ENCODE measurements at regions not wholly inside any gene's neighbourhood (a gene's known extent, or its start where the extent isn't known, plus 50 kb on each side); places are given as distances from the start of the nearest gene placed in this dataset.
"Not testable (repeated sequence)": the region's sequence is repeated elsewhere in the genome, so short reads cannot be mapped to it uniquely, and the experiment has no call there.

- not testable (repeated sequence) for H3K36me3 ChIP-seq (ENCODE audit: control insufficient read depth, insufficient read depth, low read length); DNase-seq
- WGBS (ENCODE audit: extremely low coverage, insufficient coverage, low lambda C conversion rate) = no CpG with 5 or more reads among the region's 5 CpGs
These were observed 2754.2 kb downstream of the RPIA start for GRCh38 chr2:91445705-91446104.

GRCh38 chr2:91446489-91446888, 2755.0 kb downstream of the RPIA start:
- H3K79me2 ChIP-seq (ENCODE audit: control insufficient read depth, insufficient read depth, low read length); H4K8ac ChIP-seq (ENCODE audit: low read depth, low read length); H3K18ac ChIP-seq (ENCODE audit: low read length); H3K4me1 ChIP-seq (ENCODE audit: control insufficient read depth, low read depth, low read length); H3K27ac ChIP-seq (ENCODE audit: low read depth, low read length); DNase-seq; H2AK5ac ChIP-seq (ENCODE audit: low read length); H3K4ac ChIP-seq (ENCODE audit: low read depth, low read length); H2BK5ac ChIP-seq (ENCODE audit: low read length); H3K36me3 ChIP-seq (ENCODE audit: control insufficient read depth, insufficient read depth, low read length); H3K23ac ChIP-seq (ENCODE audit: low read length); H3K4me3 ChIP-seq (ENCODE audit: low read length); H3K79me1 ChIP-seq (ENCODE audit: low read length); H3K56ac ChIP-seq (ENCODE audit: low read length); H3K9ac ChIP-seq (ENCODE audit: low read length); H2BK15ac ChIP-seq (replicated peaks; ENCODE audit: low read depth); H3K4me2 ChIP-seq (ENCODE audit: low read length); H2BK120ac ChIP-seq (ENCODE audit: low read depth, low read length); H4K5ac ChIP-seq (ENCODE audit: low read length): not testable (repeated sequence)
- peaks cover 11% of the 10 kb centered on the region for H3K27me3 ChIP-seq (ENCODE audit: insufficient read depth, low read length, poor library complexity)

More at GRCh38 chr2:91445705-91446104, 2754.2 kb downstream of the RPIA start:
- H3K4me1 ChIP-seq (ENCODE audit: control insufficient read depth, low read depth, low read length); H3K79me1 ChIP-seq (ENCODE audit: low read length); H3K23ac ChIP-seq (ENCODE audit: low read length); H3K79me2 ChIP-seq (ENCODE audit: control insufficient read depth, insufficient read depth, low read length); H3K4me3 ChIP-seq (ENCODE audit: low read length); H3K56ac ChIP-seq (ENCODE audit: low read length); H3K27ac ChIP-seq (ENCODE audit: low read depth, low read length); H3K4me2 ChIP-seq (ENCODE audit: low read length); H2BK120ac ChIP-seq (ENCODE audit: low read depth, low read length); H2BK5ac ChIP-seq (ENCODE audit: low read length); H4K5ac ChIP-seq (ENCODE audit: low read length); H2BK15ac ChIP-seq (replicated peaks; ENCODE audit: low read depth); H3K9ac ChIP-seq (ENCODE audit: low read length); H4K8ac ChIP-seq (ENCODE audit: low read depth, low read length); H3K4ac ChIP-seq (ENCODE audit: low read depth, low read length); H3K18ac ChIP-seq (ENCODE audit: low read length); H2AK5ac ChIP-seq (ENCODE audit: low read length): not testable (repeated sequence)
- H3K27me3 ChIP-seq (ENCODE audit: insufficient read depth, low read length, poor library complexity) = peaks cover 11% of the 10 kb centered on the region

GRCh38 chr2:91446915-91447314, 2755.4 kb downstream of the RPIA start:
- H3K23ac ChIP-seq (ENCODE audit: low read length); H4K8ac ChIP-seq (ENCODE audit: low read depth, low read length); H3K79me2 ChIP-seq (ENCODE audit: control insufficient read depth, insufficient read depth, low read length); H3K4me2 ChIP-seq (ENCODE audit: low read length); H2BK15ac ChIP-seq (replicated peaks; ENCODE audit: low read depth); H3K56ac ChIP-seq (ENCODE audit: low read length); H2BK120ac ChIP-seq (ENCODE audit: low read depth, low read length); H3K4me3 ChIP-seq (ENCODE audit: low read length); H4K5ac ChIP-seq (ENCODE audit: low read length); H3K79me1 ChIP-seq (ENCODE audit: low read length); H3K27ac ChIP-seq (ENCODE audit: low read depth, low read length); H2BK5ac ChIP-seq (ENCODE audit: low read length); H3K9ac ChIP-seq (ENCODE audit: low read length); H3K4ac ChIP-seq (ENCODE audit: low read depth, low read length); DNase-seq; H3K4me1 ChIP-seq (ENCODE audit: control insufficient read depth, low read depth, low read length); H3K36me3 ChIP-seq (ENCODE audit: control insufficient read depth, insufficient read depth, low read length); H2AK5ac ChIP-seq (ENCODE audit: low read length); H3K18ac ChIP-seq (ENCODE audit: low read length): not testable (repeated sequence)
- WGBS (ENCODE audit: extremely low coverage, insufficient coverage, low lambda C conversion rate) = no CpG with 5 or more reads among the region's 7 CpGs
- peaks cover 11% of the 10 kb centered on the region for H3K27me3 ChIP-seq (ENCODE audit: insufficient read depth, low read length, poor library complexity)

- not testable (repeated sequence) for H3K56ac ChIP-seq (ENCODE audit: low read length); DNase-seq; H3K9ac ChIP-seq (ENCODE audit: low read length); H3K27me3 ChIP-seq (ENCODE audit: insufficient read depth, low read length, poor library complexity); H3K36me3 ChIP-seq (ENCODE audit: control insufficient read depth, insufficient read depth, low read length); H3K27ac ChIP-seq (ENCODE audit: low read depth, low read length); H2BK120ac ChIP-seq (ENCODE audit: low read depth, low read length); H3K4ac ChIP-seq (ENCODE audit: low read depth, low read length); H3K4me1 ChIP-seq (ENCODE audit: control insufficient read depth, low read depth, low read length); H3K23ac ChIP-seq (ENCODE audit: low read length); H3K4me2 ChIP-seq (ENCODE audit: low read length); H3K79me2 ChIP-seq (ENCODE audit: control insufficient read depth, insufficient read depth, low read length); H3K18ac ChIP-seq (ENCODE audit: low read length); H2BK5ac ChIP-seq (ENCODE audit: low read length); H2BK15ac ChIP-seq (replicated peaks; ENCODE audit: low read depth); H4K8ac ChIP-seq (ENCODE audit: low read depth, low read length); H3K79me1 ChIP-seq (ENCODE audit: low read length); H4K5ac ChIP-seq (ENCODE audit: low read length); H2AK5ac ChIP-seq (ENCODE audit: low read length); H3K4me3 ChIP-seq (ENCODE audit: low read length)
- WGBS (ENCODE audit: extremely low coverage, insufficient coverage, low lambda C conversion rate) = no CpG with 5 or more reads among the region's 8 CpGs
These were observed 2756.0 kb downstream of the RPIA start for GRCh38 chr2:91447508-91447907.

- WGBS (ENCODE audit: extremely low coverage, insufficient coverage, low lambda C conversion rate) = no CpG with 5 or more reads among the region's 9 CpGs
- not testable (repeated sequence) for H4K8ac ChIP-seq (ENCODE audit: low read depth, low read length); H2BK15ac ChIP-seq (replicated peaks; ENCODE audit: low read depth); H3K79me1 ChIP-seq (ENCODE audit: low read length); H2BK120ac ChIP-seq (ENCODE audit: low read depth, low read length); H3K27me3 ChIP-seq (ENCODE audit: insufficient read depth, low read length, poor library complexity); H3K18ac ChIP-seq (ENCODE audit: low read length); H3K23ac ChIP-seq (ENCODE audit: low read length); H3K79me2 ChIP-seq (ENCODE audit: control insufficient read depth, insufficient read depth, low read length); H2BK5ac ChIP-seq (ENCODE audit: low read length); H3K9ac ChIP-seq (ENCODE audit: low read length); H3K4me1 ChIP-seq (ENCODE audit: control insufficient read depth, low read depth, low read length); H2AK5ac ChIP-seq (ENCODE audit: low read length); H3K4ac ChIP-seq (ENCODE audit: low read depth, low read length); H3K4me2 ChIP-seq (ENCODE audit: low read length); H3K4me3 ChIP-seq (ENCODE audit: low read length); DNase-seq; H3K36me3 ChIP-seq (ENCODE audit: control insufficient read depth, insufficient read depth, low read length); H3K56ac ChIP-seq (ENCODE audit: low read length); H3K27ac ChIP-seq (ENCODE audit: low read depth, low read length); H4K5ac ChIP-seq (ENCODE audit: low read length)
These were observed 2770.8 kb downstream of the RPIA start for GRCh38 chr2:91462292-91462691.

- not testable (repeated sequence) for H2AK5ac ChIP-seq (ENCODE audit: low read length); H3K4me1 ChIP-seq (ENCODE audit: control insufficient read depth, low read depth, low read length); H3K36me3 ChIP-seq (ENCODE audit: control insufficient read depth, insufficient read depth, low read length); H3K4me3 ChIP-seq (ENCODE audit: low read length); H3K18ac ChIP-seq (ENCODE audit: low read length); H3K56ac ChIP-seq (ENCODE audit: low read length); H3K79me2 ChIP-seq (ENCODE audit: control insufficient read depth, insufficient read depth, low read length); H4K5ac ChIP-seq (ENCODE audit: low read length); H4K8ac ChIP-seq (ENCODE audit: low read depth, low read length); H3K4me2 ChIP-seq (ENCODE audit: low read length); H3K27ac ChIP-seq (ENCODE audit: low read depth, low read length); H2BK15ac ChIP-seq (replicated peaks; ENCODE audit: low read depth); H3K9ac ChIP-seq (ENCODE audit: low read length); H2BK120ac ChIP-seq (ENCODE audit: low read depth, low read length); H3K23ac ChIP-seq (ENCODE audit: low read length); H3K79me1 ChIP-seq (ENCODE audit: low read length); H3K27me3 ChIP-seq (ENCODE audit: insufficient read depth, low read length, poor library complexity); DNase-seq; H3K4ac ChIP-seq (ENCODE audit: low read depth, low read length); H2BK5ac ChIP-seq (ENCODE audit: low read length)
- no CpG with 5 or more reads among the region's 2 CpGs for WGBS (ENCODE audit: extremely low coverage, insufficient coverage, low lambda C conversion rate)
These were observed 2771.5 kb downstream of the RPIA start for GRCh38 chr2:91463007-91463406.
